Ovary (tissue), 3 donors: ENCODE measurements at regions not wholly inside any gene's neighbourhood (a gene's known extent, or its start where the extent isn't known, plus 50 kb on each side); places are given as distances from the start of the nearest gene placed in this dataset.

Source experiments
- POLR2A ChIP-seq: fragments of 450-650 bp; IDR thresholded peaks from one replicate; pipeline ENCODE4 v1.6.1; 2017; ENCODE audit warnings: antibody characterized with exemption, mild to moderate bottlenecking, moderate library complexity
- TF ChIP-seq, protein P1 (sequence below), 3 donors: fragments of 450-650 bp in 2 of 3; fragments of 200-600 bp in 1 of 3; IDR thresholded peaks; one replicate each; pipeline versions ENCODE4 v1.5.1 to v1.8.0; 2016 to 2022; ENCODE audit warnings: antibody characterized with exemption in 3 of 3, mild to moderate bottlenecking in 1 of 3
- donor health status: DM: no; HTN: no; CAD: no.

DNA sequence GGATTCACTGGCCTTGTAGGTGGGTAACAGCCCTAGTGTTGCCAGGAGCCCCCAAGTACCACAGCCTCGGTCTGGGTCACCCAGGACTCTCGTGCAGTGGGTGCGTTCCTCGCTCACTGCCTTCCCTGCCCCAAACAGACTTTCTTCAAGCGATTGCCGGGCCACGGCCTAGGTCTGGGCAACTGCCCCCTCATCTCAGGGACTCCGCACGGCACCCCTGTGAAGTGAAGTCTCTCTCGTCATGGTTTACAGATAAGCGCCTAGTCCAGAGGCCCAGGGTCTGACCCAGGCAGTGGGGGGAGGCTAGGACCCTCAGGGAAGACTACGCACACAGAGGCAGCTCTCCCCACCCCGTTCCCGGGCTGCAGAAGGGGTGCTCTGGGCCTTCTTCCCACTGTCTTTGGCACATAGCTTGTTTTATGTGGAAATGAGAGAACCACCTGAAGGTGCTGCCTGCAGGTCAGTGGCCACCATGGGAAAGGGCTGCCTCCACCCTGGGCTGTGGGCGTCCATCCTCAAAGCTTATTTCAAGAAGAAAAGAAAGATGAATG is 220.8 kb downstream of the ERMARD start:
- TF ChIP-seq, protein P1, sequence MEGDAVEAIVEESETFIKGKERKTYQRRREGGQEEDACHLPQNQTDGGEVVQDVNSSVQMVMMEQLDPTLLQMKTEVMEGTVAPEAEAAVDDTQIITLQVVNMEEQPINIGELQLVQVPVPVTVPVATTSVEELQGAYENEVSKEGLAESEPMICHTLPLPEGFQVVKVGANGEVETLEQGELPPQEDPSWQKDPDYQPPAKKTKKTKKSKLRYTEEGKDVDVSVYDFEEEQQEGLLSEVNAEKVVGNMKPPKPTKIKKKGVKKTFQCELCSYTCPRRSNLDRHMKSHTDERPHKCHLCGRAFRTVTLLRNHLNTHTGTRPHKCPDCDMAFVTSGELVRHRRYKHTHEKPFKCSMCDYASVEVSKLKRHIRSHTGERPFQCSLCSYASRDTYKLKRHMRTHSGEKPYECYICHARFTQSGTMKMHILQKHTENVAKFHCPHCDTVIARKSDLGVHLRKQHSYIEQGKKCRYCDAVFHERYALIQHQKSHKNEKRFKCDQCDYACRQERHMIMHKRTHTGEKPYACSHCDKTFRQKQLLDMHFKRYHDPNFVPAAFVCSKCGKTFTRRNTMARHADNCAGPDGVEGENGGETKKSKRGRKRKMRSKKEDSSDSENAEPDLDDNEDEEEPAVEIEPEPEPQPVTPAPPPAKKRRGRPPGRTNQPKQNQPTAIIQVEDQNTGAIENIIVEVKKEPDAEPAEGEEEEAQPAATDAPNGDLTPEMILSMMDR (IDR thresholded peaks at IDR 0.05): no peak
- TF ChIP-seq POLR2A: no peak
